Keratinocyte (primary cell): ENCODE measurements at regions not wholly inside any gene's neighbourhood (a gene's known extent, or its start where the extent isn't known, plus 50 kb on each side); places are given as distances from the start of the nearest gene placed in this dataset.

Experiments
- DNase-seq: peaks from one replicate; pipeline ENCODE4 v3.0.0-alpha.2; 2011; ENCODE audit warnings: low read depth, missing footprints, low spot score
- FAIRE-seq: peaks from 2 replicates; lab custom pipeline; 2011; peaks lifted over from hg19 to GRCh38; lab: Jason Lieb, UNC
- H2AFZ ChIP-seq: 2 replicates; pipeline ENCODE4 v1.6.0; 2012; ENCODE audit warnings: low read length, control low read depth, inconsistent platforms; ENCODE audit not compliant: control insufficient read depth
- H3K27ac ChIP-seq: 2 replicates; pipeline ENCODE4 v1.5.1; 2011; ENCODE audit warnings: low read length; ENCODE audit not compliant: control insufficient read depth, insufficient read depth
- H3K27me3 ChIP-seq: 3 replicates; pipeline ENCODE4 v1.6.0; 2011; ENCODE audit warnings: low read length; ENCODE audit not compliant: control insufficient read depth, insufficient read depth; ENCODE audit errors: extremely low read depth
- H3K36me3 ChIP-seq, 2 experiments: 2 replicates in 1 of 2; 3 replicates in 1 of 2; pipeline ENCODE4 v1.5.1; 2011; ENCODE audit warnings: low read length in 2 of 2, mild to moderate bottlenecking in 1 of 2; ENCODE audit not compliant: control insufficient read depth in 2 of 2, insufficient read depth in 2 of 2; ENCODE audit errors: extremely low read depth in 1 of 2
- H3K4me1 ChIP-seq: 3 replicates; pipeline ENCODE4 v1.5.1; 2011; ENCODE audit warnings: low read length; ENCODE audit not compliant: control insufficient read depth, insufficient read depth; ENCODE audit errors: extremely low read depth
- H3K4me2 ChIP-seq: 3 replicates; pipeline ENCODE4 v1.6.0; 2011; ENCODE audit warnings: low read depth, low read length; ENCODE audit not compliant: control insufficient read depth, insufficient read depth; ENCODE audit errors: extremely low read depth
- H3K4me3 ChIP-seq, 3 experiments: fragments of 200-600 bp in 1 of 3; sonication (generic) in 1 of 3; 2 replicates in 2 of 3; 3 replicates in 1 of 3; pipeline ENCODE4 v1.5.1; 2011 to 2016; ENCODE audit warnings: low read length in 3 of 3, mild to moderate bottlenecking in 3 of 3, control low read depth in 2 of 3, inconsistent platforms in 1 of 3, low read depth in 1 of 3, mixed read lengths in 1 of 3, mixed run types in 1 of 3, moderate library complexity in 1 of 3; ENCODE audit not compliant: control insufficient read depth in 2 of 3, insufficient read depth in 2 of 3; ENCODE audit errors: extremely low read depth in 1 of 3
- H3K79me2 ChIP-seq: 2 replicates; pipeline ENCODE4 v1.6.0; 2012; ENCODE audit warnings: low read length; ENCODE audit not compliant: control insufficient read depth, insufficient read depth
- H3K9ac ChIP-seq: 3 replicates; pipeline ENCODE4 v1.6.0; 2011; ENCODE audit warnings: low read length; ENCODE audit not compliant: control insufficient read depth, insufficient read depth; ENCODE audit errors: extremely low read depth
- H3K9me1 ChIP-seq: 3 replicates; pipeline ENCODE4 v1.6.0; 2011; ENCODE audit warnings: low read length; ENCODE audit not compliant: control insufficient read depth, insufficient read depth; ENCODE audit errors: extremely low read depth
- H3K9me3 ChIP-seq: 2 replicates; pipeline ENCODE4 v1.5.1; 2012; ENCODE audit warnings: low read depth, low read length; ENCODE audit not compliant: control insufficient read depth
- H4K20me1 ChIP-seq: 3 replicates; pipeline ENCODE4 v1.6.0; 2011; ENCODE audit warnings: low read length; ENCODE audit not compliant: control insufficient read depth, insufficient read depth; ENCODE audit errors: extremely low read depth
- CTCF ChIP-seq, 3 experiments: IDR thresholded peaks in 1 of 3; conservative IDR thresholded peaks in 1 of 3; optimal IDR thresholded peaks in 1 of 3; 2 replicates in 2 of 3; 3 replicates in 1 of 3; pipeline versions ENCODE3 to v1.5.1; 2011; ENCODE audit warnings: low read length in 3 of 3, mild to moderate bottlenecking in 3 of 3, moderate library complexity in 2 of 3, control low read depth in 1 of 3, inconsistent platforms in 1 of 3; ENCODE audit not compliant: insufficient read depth in 2 of 3; ENCODE audit errors: extremely low read depth in 1 of 3
- EZH2 ChIP-seq: IDR thresholded peaks from one replicate; pipeline ENCODE4 v1.6.1; 2012; ENCODE audit warnings: inconsistent platforms, mild to moderate bottlenecking, low read length, moderate library complexity
- dilution Hi-C: fragments of 300-500 bp; cut with MboI; formaldehyde crosslinking; loops from one replicate; pipeline ENCODE4 v1.7.0; 2020; ENCODE audit warnings: low sequenced_read_pairs; ENCODE audit not compliant: extremely low pct_ligation_motif_present

DNA sequence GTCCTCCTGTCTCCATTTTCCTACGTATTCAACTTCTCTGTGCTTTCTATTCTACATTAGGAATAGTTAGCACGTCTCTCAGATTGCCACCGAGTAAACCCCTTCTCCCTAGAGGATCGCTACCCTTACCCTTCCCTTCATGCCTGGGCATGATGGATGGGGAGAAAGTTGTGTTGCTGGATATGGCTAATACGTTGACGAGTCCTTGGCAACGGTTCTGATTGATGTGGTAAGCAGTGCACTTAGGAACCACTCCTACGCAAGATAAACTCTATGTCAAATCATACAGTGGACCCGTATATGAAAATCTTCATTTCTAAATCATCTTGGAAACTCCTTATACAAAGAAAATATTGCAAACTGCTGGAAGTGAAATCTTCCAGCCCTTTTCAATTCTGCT is 224.5 kb downstream of the EFNB2 start:
- Histone ChIP-seq H3K9me3 (no peaks in the 10 kb centered on the region), H3K4me3 (no peak overlapping the region), H3K4me1 (no peaks in the 10 kb centered on the region), H2AFZ (peak overlapping the region; percentile 71), H3K27me3 (no peaks in the 10 kb centered on the region), H3K9me1 (no peaks in the 10 kb centered on the region), H3K36me3 (no peaks in the 10 kb centered on the region), H4K20me1 (no peaks in the 10 kb centered on the region), H3K9ac (no peak overlapping the region), H3K27ac (no peak overlapping the region), H3K4me2 (no peak overlapping the region), H3K79me2 (no peaks in the 10 kb centered on the region)
- DNase-seq = no peak
- dilution Hi-C loops = no loop called here
- peak; percentile 13 for FAIRE-seq
- TF ChIP-seq CTCF (optimal IDR thresholded peaks at IDR 0.05 in 1 of 3, IDR thresholded peaks at IDR 0.05 in 1 of 3, conservative IDR thresholded peaks at IDR 0.05 in 1 of 3; ENCODE audit: extremely low read depth in 1 of 3, insufficient read depth in 2 of 3, low read length in 3 of 3) (no peak), EZH2 (no peak)

GRCh38 chr13:106310291-106310865 is 225.1 kb downstream of the EFNB2 start:
- TF ChIP-seq EZH2 (no peak), CTCF (optimal IDR thresholded peaks at IDR 0.05 in 1 of 3, IDR thresholded peaks at IDR 0.05 in 1 of 3, conservative IDR thresholded peaks at IDR 0.05 in 1 of 3; ENCODE audit: extremely low read depth in 1 of 3, insufficient read depth in 2 of 3, low read length in 3 of 3) (no peak)
- dilution Hi-C loops = no loop called here

More at GRCh38 chr13:106310291-106310865, 225.1 kb downstream of the EFNB2 start:
- H3K9ac ChIP-seq = no peak overlapping the region
- no peak overlapping the region for H2AFZ ChIP-seq
- H3K4me3 ChIP-seq = no peak overlapping the region
- no peak overlapping the region for H3K4me2 ChIP-seq
- H3K27me3 ChIP-seq = no peaks in the 10 kb centered on the region
- H3K27ac ChIP-seq = no peak overlapping the region
- H4K20me1 ChIP-seq = no peaks in the 10 kb centered on the region
- no peaks in the 10 kb centered on the region for H3K4me1 ChIP-seq
- H3K36me3 ChIP-seq = no peaks in the 10 kb centered on the region
- H3K9me1 ChIP-seq = no peaks in the 10 kb centered on the region
- no peaks in the 10 kb centered on the region for H3K9me3 ChIP-seq
- DNase-seq = no peak
- H3K79me2 ChIP-seq = no peaks in the 10 kb centered on the region
- FAIRE-seq = no peak
